Activated naive CD4-positive, alpha-beta T cell treated with anti-CD3 and anti-CD28 coated beads for 36 hours (primary cell): ENCODE measurements at regions not wholly inside any gene's neighbourhood (a gene's known extent, or its start where the extent isn't known, plus 50 kb on each side); places are given as distances from the start of the nearest gene placed in this dataset.
"Not testable (repeated sequence)": the region's sequence is repeated elsewhere in the genome, so short reads cannot be mapped to it uniquely, and the experiment has no call there.

Experiments used
- CTCF ChIA-PET: fragments of 350-600 bp; sonication (Branson Sonifier 250); formaldehyde crosslinking; loops from one replicate; lab custom pipeline; 2021; ENCODE audit warnings: antibody characterized with exemption; lab: Charles Lee
- DNase-seq: peaks from one replicate; pipeline ENCODE4 v3.0.0-alpha.2; 2020
- H3K27ac Mint-ChIP-seq: one replicate; pipeline ENCODE4 v1.8.0; 2021; ENCODE audit warnings: mild to moderate bottlenecking, mixed read lengths
- H3K27me3 Mint-ChIP-seq: one replicate; pipeline ENCODE4 v1.8.0; 2021; ENCODE audit warnings: low read depth, mixed read lengths
- H3K36me3 Mint-ChIP-seq: one replicate; pipeline ENCODE4 v1.8.0; 2021; ENCODE audit warnings: low read depth, mixed read lengths
- H3K4me1 Mint-ChIP-seq: one replicate; pipeline ENCODE4 v1.8.0; 2021; ENCODE audit warnings: low read depth, mixed read lengths
- H3K4me3 Mint-ChIP-seq: one replicate; pipeline ENCODE4 v1.8.0; 2021; ENCODE audit warnings: mild to moderate bottlenecking, moderate library complexity, mixed read lengths
- H3K9me3 Mint-ChIP-seq: one replicate; pipeline ENCODE4 v1.8.0; 2021; ENCODE audit warnings: mixed read lengths
- intact Hi-C: fragments of 100-400 bp; cut with micrococcal nuclease; formaldehyde crosslinking; loops from one replicate; pipeline ENCODE4 v1.15.1; 2023

DNA sequence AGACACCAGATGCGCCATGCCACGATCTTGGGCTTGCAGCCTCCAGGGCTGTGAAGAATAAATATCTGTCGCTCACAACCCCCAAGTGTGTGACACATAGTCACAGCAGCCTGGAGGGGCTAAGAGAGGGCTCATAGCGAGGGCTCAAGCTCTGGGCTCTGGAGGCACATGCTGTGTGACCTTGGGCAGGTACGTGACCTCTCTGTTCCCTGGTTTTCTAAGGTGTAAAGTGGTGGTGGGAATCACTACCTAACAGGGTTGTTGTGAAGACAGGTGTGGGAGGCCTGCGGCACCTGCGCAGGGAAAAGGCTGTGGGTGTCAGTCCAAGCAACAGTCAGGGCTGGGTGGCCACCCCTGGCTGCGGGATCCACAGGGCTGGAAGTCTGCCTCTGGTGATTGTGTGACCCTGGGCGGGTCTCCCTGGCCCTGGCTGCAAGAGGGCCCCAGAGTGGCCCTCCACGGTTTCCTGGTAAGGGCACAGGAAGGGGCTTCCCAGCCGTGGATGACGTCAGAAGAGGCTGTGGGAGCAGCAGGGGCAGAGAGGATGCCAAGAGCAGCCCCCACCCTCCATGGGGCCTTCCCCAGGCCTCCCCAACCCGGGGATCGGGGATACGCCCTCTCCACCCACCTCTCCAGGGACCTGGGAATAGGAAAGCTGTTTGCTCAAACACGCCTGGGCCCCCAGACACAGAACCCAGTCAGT lies 218.8 kb upstream of the SGCG start:
- intact Hi-C loops: no loop called here
- Mint-ChIP-seq H3K4me3 (no peak overlapping the region), H3K36me3 (no peaks in the 10 kb centered on the region), H3K4me1 (no peaks in the 10 kb centered on the region), H3K27ac (no peak overlapping the region), H3K27me3 (no peaks in the 10 kb centered on the region), H3K9me3 (no peaks in the 10 kb centered on the region)
- CTCF ChIA-PET: no interaction called here
- DNase-seq: no peak

DNA sequence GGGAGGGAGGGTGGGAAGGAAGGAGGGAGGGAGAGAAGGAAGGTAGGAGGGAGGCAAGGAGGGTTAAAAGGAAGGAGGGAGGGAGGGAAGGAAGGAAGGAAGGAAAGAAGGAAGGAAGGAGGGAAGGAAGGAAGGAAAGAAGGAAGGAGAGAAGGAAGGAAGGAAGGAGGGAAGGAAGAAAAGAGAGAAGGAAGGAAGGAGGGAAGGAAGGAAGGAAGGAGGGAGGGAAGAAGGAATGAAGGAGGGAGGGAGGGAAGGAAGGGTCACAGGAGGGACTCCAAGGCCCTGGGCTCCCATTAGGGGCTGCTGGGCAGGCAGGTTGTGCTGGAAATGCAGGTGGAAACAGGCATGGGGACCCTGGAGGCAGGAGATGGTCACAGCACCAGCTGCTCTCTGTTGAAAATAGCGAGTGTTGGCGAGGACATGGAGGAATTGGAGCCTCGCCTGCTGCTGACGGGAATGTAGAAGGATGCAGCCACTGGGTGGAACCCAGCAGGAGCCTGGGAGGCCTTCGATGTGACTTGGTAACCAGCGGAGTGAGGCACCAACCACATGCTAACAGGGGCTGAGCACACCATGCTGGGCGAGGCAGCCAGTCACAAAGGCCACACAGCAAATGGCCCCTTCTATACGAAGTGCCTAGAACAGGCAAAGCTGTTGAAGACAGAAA lies 217.3 kb upstream of the SGCG start:
- H3K27me3 Mint-ChIP-seq, H3K36me3 Mint-ChIP-seq, DNase-seq, CTCF ChIA-PET, H3K4me3 Mint-ChIP-seq, H3K4me1 Mint-ChIP-seq, intact Hi-C loops, H3K27ac Mint-ChIP-seq, H3K9me3 Mint-ChIP-seq: not testable (repeated sequence)

DNA sequence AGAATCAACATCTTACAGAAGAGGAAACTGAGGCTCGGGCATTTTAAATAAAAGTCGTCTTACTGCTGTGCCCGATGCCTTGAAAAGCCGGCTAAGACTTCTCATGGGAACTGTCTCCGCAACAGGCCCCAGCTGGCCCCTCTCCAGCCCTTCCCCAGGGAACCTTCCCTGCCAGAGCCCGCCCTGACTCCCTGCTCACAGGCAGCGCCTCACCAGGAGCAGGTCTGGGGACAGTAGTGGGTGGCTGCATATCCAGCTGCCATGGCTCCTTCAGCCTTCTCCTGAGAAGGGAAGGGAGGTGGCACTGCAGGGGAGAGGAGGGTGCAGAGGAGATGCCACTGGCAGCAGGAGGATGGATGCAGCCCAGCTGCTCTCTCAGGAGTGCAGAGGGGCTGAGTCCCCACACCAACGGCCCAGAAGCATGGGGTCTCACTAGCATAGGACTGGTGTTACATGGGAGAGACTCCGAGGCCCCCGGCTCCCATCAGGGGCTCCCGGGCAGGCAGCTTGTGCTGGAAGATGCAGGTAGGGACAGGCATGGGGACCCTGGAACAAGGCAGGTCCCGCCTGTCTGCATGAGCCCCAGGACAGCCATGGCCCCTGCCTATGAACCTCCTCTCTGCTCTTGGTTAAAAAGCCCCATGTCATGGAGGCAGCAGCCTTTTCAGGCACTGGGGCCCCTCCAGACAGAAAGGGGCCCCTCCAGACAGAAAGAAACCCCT lies 216.4 kb upstream of the SGCG start:
- Mint-ChIP-seq H3K36me3 (no peaks in the 10 kb centered on the region), H3K4me1 (no peaks in the 10 kb centered on the region), H3K27ac (no peak overlapping the region), H3K27me3 (no peaks in the 10 kb centered on the region), H3K4me3 (no peak overlapping the region), H3K9me3 (no peaks in the 10 kb centered on the region)
- no peak for DNase-seq
- CTCF ChIA-PET: no interaction called here
- intact Hi-C loops: no loop called here

DNA sequence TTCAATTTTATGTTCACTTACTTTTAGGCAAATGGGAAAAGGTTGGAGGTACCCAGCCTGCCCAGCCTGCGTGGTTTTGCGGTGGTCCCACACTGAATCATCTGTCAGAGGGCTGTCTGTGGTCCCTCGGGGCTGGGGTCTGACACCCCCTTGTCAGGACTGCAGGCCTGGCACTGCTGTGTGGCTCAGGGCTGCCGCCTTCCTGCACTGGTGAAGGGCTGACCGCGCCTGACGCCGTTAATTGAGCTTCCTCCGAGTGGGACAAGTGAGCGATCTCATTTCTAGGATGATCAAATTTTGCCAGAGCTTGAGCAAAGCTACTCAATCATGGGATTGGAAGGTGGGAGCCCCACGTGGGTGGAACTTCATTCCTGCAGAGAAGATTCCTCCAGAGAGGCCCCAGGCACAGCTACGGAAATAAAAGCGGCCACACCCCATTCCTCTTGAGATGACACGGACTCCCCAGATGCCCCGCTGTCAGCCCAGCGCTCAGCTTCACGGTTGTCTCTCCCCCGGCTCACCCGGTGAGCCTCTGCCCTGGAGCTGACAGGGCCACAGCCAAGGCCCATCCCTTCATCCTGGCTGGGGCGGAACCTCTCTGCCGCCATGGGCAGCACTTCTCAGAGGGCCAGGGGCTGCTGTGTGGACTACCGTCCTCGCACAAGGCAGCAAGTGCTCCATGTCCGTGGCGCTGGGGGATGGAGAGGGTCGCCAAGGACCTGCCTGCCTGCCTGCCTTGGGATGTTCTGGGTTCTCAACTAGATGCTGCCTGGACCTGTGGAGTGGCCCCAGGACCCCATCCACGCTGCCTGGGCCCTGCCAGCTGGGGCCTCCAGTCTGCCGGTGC lies 215.5 kb upstream of the SGCG start:
- intact Hi-C loops: not testable (repeated sequence)

DNA sequence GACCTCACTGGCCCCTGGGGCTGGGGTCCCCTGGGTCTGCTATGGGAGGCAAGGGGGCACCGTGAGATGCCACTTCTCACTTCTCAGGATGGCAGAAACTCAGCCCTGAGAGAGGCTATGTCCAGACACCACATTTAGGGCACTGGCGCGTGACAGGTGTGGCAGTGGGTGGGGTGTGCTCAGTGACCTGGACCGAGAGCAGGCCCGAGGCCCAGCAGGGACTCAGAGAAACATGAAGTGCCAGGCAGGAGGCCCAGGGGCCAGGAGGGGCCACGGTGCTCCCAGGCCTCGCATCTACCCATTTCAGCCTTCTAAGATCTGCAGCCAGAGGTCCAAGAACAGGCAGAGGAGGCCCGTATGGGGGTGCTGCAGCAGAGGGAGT lies 214.9 kb upstream of the SGCG start:
- DNase-seq, H3K4me3 Mint-ChIP-seq, H3K36me3 Mint-ChIP-seq, H3K4me1 Mint-ChIP-seq, H3K27ac Mint-ChIP-seq, H3K27me3 Mint-ChIP-seq, intact Hi-C loops, H3K9me3 Mint-ChIP-seq, CTCF ChIA-PET: not testable (repeated sequence)

More for the DNA sequence above, 215.5 kb upstream of the SGCG start:
- H3K4me3 Mint-ChIP-seq, DNase-seq, H3K36me3 Mint-ChIP-seq, H3K27me3 Mint-ChIP-seq, H3K9me3 Mint-ChIP-seq, H3K4me1 Mint-ChIP-seq, H3K27ac Mint-ChIP-seq, CTCF ChIA-PET: not testable (repeated sequence)

DNA sequence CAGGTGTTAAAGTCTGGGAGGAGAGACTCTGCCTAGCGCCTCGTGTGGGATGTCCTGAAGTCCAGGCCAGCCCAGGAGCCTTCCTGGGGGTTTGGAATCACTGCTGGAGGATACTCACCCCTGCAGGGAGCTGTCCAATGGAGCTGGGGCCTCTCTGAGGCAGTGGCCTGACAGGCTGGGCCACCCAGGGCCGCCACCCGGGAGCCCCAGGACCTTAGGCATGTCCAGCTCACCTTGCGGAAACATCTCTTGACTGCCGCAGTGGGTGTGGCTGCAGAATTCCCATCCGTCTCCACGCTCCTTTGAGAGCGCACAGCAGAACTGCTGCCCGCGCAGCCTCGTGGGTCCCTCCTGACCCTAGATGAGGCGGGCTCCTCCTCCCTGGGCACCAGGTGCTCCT lies 214.0 kb upstream of the SGCG start:
- not testable (repeated sequence) for H3K4me1 Mint-ChIP-seq, H3K27me3 Mint-ChIP-seq

DNA sequence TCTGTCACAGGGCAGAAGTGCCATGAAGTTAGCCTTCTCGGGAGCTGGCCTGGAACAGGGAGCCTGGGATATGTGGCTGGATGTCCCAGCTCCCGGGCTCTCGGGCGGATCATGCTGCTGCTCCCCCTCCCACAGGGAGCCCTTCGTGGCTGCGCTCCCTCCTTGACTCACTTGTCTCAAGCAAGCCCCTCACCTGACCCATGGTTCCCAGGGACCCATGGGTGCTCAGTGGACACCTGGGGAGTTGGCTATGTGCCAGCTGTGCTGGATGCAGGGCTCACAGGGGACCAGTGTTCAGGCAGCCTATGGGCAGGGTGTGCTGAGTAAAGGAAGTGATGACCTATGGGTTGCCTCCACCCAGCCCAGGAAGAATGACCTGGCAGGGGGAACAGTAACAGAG lies 213.1 kb upstream of the SGCG start:
- CTCF ChIA-PET: no interaction called here
- Mint-ChIP-seq H3K27ac (no peak overlapping the region), H3K9me3 (no peaks in the 10 kb centered on the region), H3K36me3 (no peaks in the 10 kb centered on the region), H3K27me3 (no peaks in the 10 kb centered on the region), H3K4me1 (no peaks in the 10 kb centered on the region), H3K4me3 (no peak overlapping the region)
- intact Hi-C loops: no loop called here
- no peak for DNase-seq

More for the DNA sequence above, 214.0 kb upstream of the SGCG start:
- DNase-seq, H3K36me3 Mint-ChIP-seq, intact Hi-C loops, H3K4me3 Mint-ChIP-seq, H3K9me3 Mint-ChIP-seq, H3K27ac Mint-ChIP-seq, CTCF ChIA-PET: not testable (repeated sequence)

DNA sequence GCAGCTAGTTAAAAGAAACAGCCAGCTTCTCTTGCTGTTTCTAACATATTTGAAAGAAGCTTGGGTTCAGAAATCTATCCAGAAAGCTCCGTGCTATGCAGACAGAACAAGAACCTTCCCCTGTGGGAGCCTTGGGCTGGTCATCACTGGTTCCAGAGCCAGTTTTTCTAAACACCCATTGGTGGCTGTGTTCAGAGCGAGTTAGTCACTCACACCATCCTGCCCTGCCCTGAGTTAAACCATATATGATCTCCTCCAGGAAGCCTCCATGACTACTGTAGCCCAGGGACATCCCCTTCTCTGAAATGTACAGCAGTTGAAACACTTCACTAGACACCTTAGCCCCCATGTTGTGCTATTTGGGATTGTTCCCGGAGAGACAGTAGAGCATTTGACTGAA lies 200.8 kb upstream of the SGCG start:
- no peak overlapping the region for H3K27ac Mint-ChIP-seq
- H3K27me3 Mint-ChIP-seq: no peaks in the 10 kb centered on the region
- intact Hi-C loops: no loop called here
- CTCF ChIA-PET: no interaction called here
- no peaks in the 10 kb centered on the region for H3K4me1 Mint-ChIP-seq
- H3K36me3 Mint-ChIP-seq: no peaks in the 10 kb centered on the region
- H3K9me3 Mint-ChIP-seq: peaks cover 8% of the 10 kb centered on the region
- H3K4me3 Mint-ChIP-seq: no peak overlapping the region
- DNase-seq: no peak

DNA sequence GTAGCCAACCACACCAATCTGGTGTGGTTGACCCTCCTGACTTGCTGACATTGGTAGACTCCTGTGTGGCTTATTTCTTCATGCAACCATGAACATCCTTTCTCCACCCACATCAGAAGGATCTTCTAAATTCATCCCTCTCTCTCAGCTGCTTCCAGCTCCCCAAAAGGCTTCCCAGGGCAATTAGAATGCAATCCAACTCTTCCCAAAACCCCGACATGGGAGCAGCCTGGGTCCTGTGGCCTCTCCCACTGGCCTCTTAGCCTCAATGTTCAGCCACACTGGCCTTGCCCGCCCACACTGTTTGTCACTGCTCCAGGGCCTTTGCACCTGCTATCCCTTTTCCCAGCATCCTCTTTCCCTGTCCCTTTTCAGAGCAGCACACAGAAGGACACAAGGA lies 199.8 kb upstream of the SGCG start:
- H3K27me3 Mint-ChIP-seq: no peaks in the 10 kb centered on the region
- H3K36me3 Mint-ChIP-seq: peaks cover 2% of the 10 kb centered on the region
- intact Hi-C loops: no loop called here
- no peak overlapping the region for H3K27ac Mint-ChIP-seq
- no peak for DNase-seq
- H3K9me3 Mint-ChIP-seq: peaks cover 9% of the 10 kb centered on the region
- no peaks in the 10 kb centered on the region for H3K4me1 Mint-ChIP-seq
- CTCF ChIA-PET: interaction anchor here (0.7 kb wide), 1 partner anchor 108 kb away, joined by 3 read pairs; no protein-coding TSS in a partner anchor
- H3K4me3 Mint-ChIP-seq: no peak overlapping the region

DNA sequence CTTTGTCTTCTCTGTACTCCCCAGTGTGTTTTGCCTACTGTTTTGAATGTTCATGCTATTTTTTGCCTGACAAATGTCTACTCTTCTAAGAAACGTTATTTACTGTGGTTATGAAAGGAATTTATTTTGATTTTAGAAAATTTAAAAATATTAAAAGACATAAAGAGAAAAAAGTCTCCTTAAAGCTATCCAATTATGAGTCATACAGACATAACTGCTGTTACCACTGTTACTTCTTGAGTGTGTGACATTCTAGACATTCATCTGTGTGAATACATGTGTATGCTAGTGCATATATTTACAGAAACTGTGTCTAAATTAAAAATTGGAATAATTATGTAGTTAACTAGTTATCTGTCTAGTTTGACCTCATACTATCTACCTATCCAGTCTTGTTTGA lies 187.6 kb upstream of the SGCG start:
- no peak overlapping the region for H3K27ac Mint-ChIP-seq
- intact Hi-C loops: no loop called here
- peaks cover 4% of the 10 kb centered on the region for H3K27me3 Mint-ChIP-seq
- H3K9me3 Mint-ChIP-seq: peaks cover 2% of the 10 kb centered on the region
- no peak for DNase-seq
- CTCF ChIA-PET: no interaction called here
- no peaks in the 10 kb centered on the region for H3K4me1 Mint-ChIP-seq
- H3K4me3 Mint-ChIP-seq: no peak overlapping the region
- no peaks in the 10 kb centered on the region for H3K36me3 Mint-ChIP-seq

DNA sequence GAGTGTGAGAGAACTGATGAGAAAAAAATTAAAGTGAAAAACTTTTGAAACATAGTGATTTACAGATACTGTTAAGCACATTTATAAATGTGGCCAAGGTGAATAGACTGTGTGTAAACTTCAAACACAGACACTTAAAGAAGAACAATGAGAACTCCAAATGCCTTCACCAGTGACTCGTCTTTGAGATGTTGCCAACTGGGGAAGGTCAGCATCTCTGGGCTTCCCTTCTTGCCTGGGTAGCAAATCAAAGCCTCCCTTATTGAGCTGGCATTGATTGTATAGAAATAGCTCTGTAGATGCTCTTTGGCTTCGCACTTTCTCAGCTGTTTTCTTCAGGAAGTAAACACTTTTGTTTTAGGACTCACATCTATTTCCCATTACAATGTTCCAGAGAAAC lies 177.3 kb upstream of the SGCG start:
- no peak overlapping the region for H3K4me3 Mint-ChIP-seq
- H3K4me1 Mint-ChIP-seq: no peaks in the 10 kb centered on the region
- intact Hi-C loops: no loop called here
- H3K27me3 Mint-ChIP-seq: peaks cover 2% of the 10 kb centered on the region
- no peaks in the 10 kb centered on the region for H3K36me3 Mint-ChIP-seq
- no peak overlapping the region for H3K27ac Mint-ChIP-seq
- CTCF ChIA-PET: no interaction called here
- no peak for DNase-seq
- peaks cover 8% of the 10 kb centered on the region for H3K9me3 Mint-ChIP-seq

DNA sequence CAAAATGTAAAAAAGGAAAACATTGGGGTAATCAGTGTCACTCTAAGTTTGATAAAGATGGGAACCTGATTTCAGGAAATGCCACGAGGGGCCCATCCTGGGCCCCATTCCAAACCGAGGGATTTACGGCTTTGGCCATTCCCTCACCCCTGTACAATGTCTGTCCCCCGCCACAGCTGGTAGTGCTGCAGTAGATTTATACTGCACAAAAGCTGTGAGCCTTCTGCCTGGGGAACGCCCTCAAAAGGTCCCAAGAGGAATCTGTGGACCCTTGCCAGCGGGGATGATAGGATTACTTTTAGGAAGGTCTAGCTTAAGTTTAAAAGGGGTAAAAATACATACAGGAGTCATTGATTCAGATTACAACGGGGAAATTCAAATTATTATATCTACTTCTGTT lies 173.4 kb upstream of the SGCG start:
- intact Hi-C loops: no loop called here
- no peak overlapping the region for H3K4me3 Mint-ChIP-seq
- H3K9me3 Mint-ChIP-seq: peaks cover 2% of the 10 kb centered on the region
- H3K27me3 Mint-ChIP-seq: peaks cover 2% of the 10 kb centered on the region
- no peak overlapping the region for H3K27ac Mint-ChIP-seq
- H3K4me1 Mint-ChIP-seq: no peaks in the 10 kb centered on the region
- DNase-seq: no peak
- no peaks in the 10 kb centered on the region for H3K36me3 Mint-ChIP-seq
- CTCF ChIA-PET: no interaction called here
